ENCODE measurements at regions not wholly inside any gene's neighbourhood (a gene's known extent, or its start where the extent isn't known, plus 50 kb on each side); places are given as distances from the start of the nearest gene placed in this dataset.
A peak's percentile ranks its signal among the peaks of the same experiment; 100 is the strongest.

GRCh38 chr2:8465560-8465959 is 216.3 kb upstream of the ID2 start:
- no peak overlapping the region for H3K9ac ChIP-seq (ENCODE audit: insufficient read depth, low read length, poor library complexity, severe bottlenecking)
- H3K79me2 ChIP-seq (ENCODE audit: insufficient read depth, low read length) = no peaks in the 10 kb centered on the region
- peaks cover 0 to 4% of the 10 kb centered on the region in 2 donors for H3K36me3 Mint-ChIP-seq
- peaks cover 0 to 3% (median 0%) of the 10 kb centered on the region in 7 donors for H3K9me3 Mint-ChIP-seq
- intact Hi-C loops (cut with micrococcal nuclease) = no loop called here
- peaks cover 19% of the 10 kb centered on the region for H3K4me1 Mint-ChIP-seq
- H2AFZ ChIP-seq (ENCODE audit: insufficient read depth, low read depth, low read length, poor library complexity, severe bottlenecking) = no peak overlapping the region
- peaks cover 9 to 14% of the 10 kb centered on the region in 2 donors for H3K4me1 ChIP-seq (ENCODE audit: control insufficient read depth in 1 of 2, insufficient read depth in 2 of 2, low read length in 2 of 2)
- no peak for DNase-seq
- no peaks in the 10 kb centered on the region for H4K20me1 ChIP-seq (ENCODE audit: insufficient read depth, low read length)
- no peak overlapping the region for H3K27ac Mint-ChIP-seq
- H3K27me3 ChIP-seq (ENCODE audit: control insufficient read depth in 2 of 2, insufficient read depth in 2 of 2, low read length in 2 of 2) = no peaks in the 10 kb centered on the region
- peaks cover 0 to 3% (median 0%) of the 10 kb centered on the region in 3 donors for H3K27me3 Mint-ChIP-seq (ENCODE audit: low read depth in 3 of 3)
- TF ChIP-seq CTCF (IDR thresholded peaks at IDR 0.05) = no peak
- no peaks in the 10 kb centered on the region for H3K36me3 ChIP-seq (replicated peaks in 1 of 2; ENCODE audit: control insufficient read depth in 1 of 2, insufficient read depth in 2 of 2, low read length in 2 of 2)
- H3K4me3 ChIP-seq (replicated peaks in 1 of 3; ENCODE audit: low read depth in 2 of 3, low read length in 3 of 3) = no peak overlapping the region
- no peaks in the 10 kb centered on the region for H3K9me3 ChIP-seq (replicated peaks in 1 of 2; ENCODE audit: control insufficient read depth in 1 of 2, insufficient read depth in 1 of 2, low read length in 2 of 2)
- WGBS (ENCODE audit: insufficient coverage) = 89% methylated on average over 2 of the region's 3 CpGs
- no peak overlapping the region for H3K4me3 Mint-ChIP-seq
- no peak overlapping the region for H3K4me2 ChIP-seq (replicated peaks; ENCODE audit: extremely low read depth, low read length, poor library complexity, severe bottlenecking)
- no peak overlapping the region for H3K27ac ChIP-seq (ENCODE audit: low read depth in 1 of 2, low read length in 2 of 2)

- 94% methylated on average over 2 of the region's 11 CpGs for WGBS (ENCODE audit: insufficient coverage)
Observed at GRCh38 chr2:8469709-8470493, 212.0 kb upstream of the ID2 start.

More at GRCh38 chr2:8469709-8470493, 212.0 kb upstream of the ID2 start:
- H3K4me3 ChIP-seq (replicated peaks in 1 of 3; ENCODE audit: low read depth in 2 of 3, low read length in 3 of 3) = no peak overlapping the region
- no peak for TF ChIP-seq CTCF (IDR thresholded peaks at IDR 0.05)
- H3K4me1 ChIP-seq (ENCODE audit: control insufficient read depth in 1 of 2, insufficient read depth in 2 of 2, low read length in 2 of 2) = peaks cover 46 to 55% of the 10 kb centered on the region in 2 donors
- H3K4me2 ChIP-seq (replicated peaks; ENCODE audit: extremely low read depth, low read length, poor library complexity, severe bottlenecking) = no peak overlapping the region
- no peak for DNase-seq
- intact Hi-C loops (cut with micrococcal nuclease) = loop anchor here in 1 of 2 donors (10.0 kb wide), 2 partner anchors 55 to 155 kb away; no protein-coding TSS in a partner anchor
- Mint-ChIP-seq H3K27ac (no peak overlapping the region), H3K4me3 (no peak overlapping the region), H3K4me1 (peaks cover 55% of the 10 kb centered on the region), H3K9me3 (peaks cover 0 to 3% (median 0%) of the 10 kb centered on the region in 7 donors), H3K27me3 (ENCODE audit: low read depth in 3 of 3) (peaks cover 0 to 1% (median 0%) of the 10 kb centered on the region in 3 donors), H3K36me3 (peaks cover 0 to 6% of the 10 kb centered on the region in 2 donors)
- no peak overlapping the region for H3K27ac ChIP-seq (ENCODE audit: low read depth in 1 of 2, low read length in 2 of 2)
- H3K27me3 ChIP-seq (ENCODE audit: control insufficient read depth in 2 of 2, insufficient read depth in 2 of 2, low read length in 2 of 2) = no peaks in the 10 kb centered on the region
- H3K9ac ChIP-seq (ENCODE audit: insufficient read depth, low read length, poor library complexity, severe bottlenecking) = no peak overlapping the region
- no peaks in the 10 kb centered on the region for H3K79me2 ChIP-seq (ENCODE audit: insufficient read depth, low read length)
- no peaks in the 10 kb centered on the region for H3K9me3 ChIP-seq (replicated peaks in 1 of 2; ENCODE audit: control insufficient read depth in 1 of 2, insufficient read depth in 1 of 2, low read length in 2 of 2)
- no peaks in the 10 kb centered on the region for H3K36me3 ChIP-seq (replicated peaks in 1 of 2; ENCODE audit: control insufficient read depth in 1 of 2, insufficient read depth in 2 of 2, low read length in 2 of 2)
- no peaks in the 10 kb centered on the region for H4K20me1 ChIP-seq (ENCODE audit: insufficient read depth, low read length)
- H2AFZ ChIP-seq (ENCODE audit: insufficient read depth, low read depth, low read length, poor library complexity, severe bottlenecking) = peak overlapping the region; percentile 31

Measured in CD14-positive monocyte (primary cell).